IPS DF 19.7 (cell line): ENCODE measurements at regions not wholly inside any gene's neighbourhood (a gene's known extent, or its start where the extent isn't known, plus 50 kb on each side); places are given as distances from the start of the nearest gene placed in this dataset.
"Not testable (repeated sequence)": the region's sequence is repeated elsewhere in the genome, so short reads cannot be mapped to it uniquely, and the experiment has no call there.

Experiments used
- DNase-seq: peaks from one replicate; pipeline ENCODE4 v3.0.0-alpha.2; 2013; ENCODE audit warnings: low read depth, low spot score

DNA sequence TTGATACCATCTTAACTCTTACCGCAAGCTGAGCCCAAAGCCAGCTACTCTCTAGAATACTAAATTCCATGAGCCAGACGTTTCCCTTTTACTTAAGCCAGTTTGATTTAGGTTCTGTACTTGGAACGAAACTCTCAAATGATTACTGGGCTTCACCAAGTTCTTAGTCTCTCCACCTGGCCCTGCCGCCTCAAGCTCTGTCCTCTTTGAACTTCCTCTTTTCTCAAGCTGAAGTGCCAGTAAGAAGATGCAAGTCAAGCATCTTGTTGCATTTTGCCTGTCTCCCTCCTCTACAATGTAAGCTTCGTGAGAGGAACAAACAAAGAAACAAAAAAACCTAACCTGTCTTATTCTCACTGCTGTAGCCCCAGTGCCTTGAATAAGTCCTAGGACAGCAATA, 358.2 kb upstream of the NPVF start:
- DNase-seq: no peak

GRCh38 chr7:25594122-25594521, 365.8 kb upstream of the NPVF start:
- DNase-seq: no peak

GRCh38 chr7:25594728-25595127, 366.4 kb upstream of the NPVF start:
- no peak for DNase-seq

- DNase-seq: no peak
These were observed 367.7 kb upstream of the NPVF start for GRCh38 chr7:25595996-25596395.

GRCh38 chr7:25596443-25596842, 368.2 kb upstream of the NPVF start:
- no peak for DNase-seq

DNA sequence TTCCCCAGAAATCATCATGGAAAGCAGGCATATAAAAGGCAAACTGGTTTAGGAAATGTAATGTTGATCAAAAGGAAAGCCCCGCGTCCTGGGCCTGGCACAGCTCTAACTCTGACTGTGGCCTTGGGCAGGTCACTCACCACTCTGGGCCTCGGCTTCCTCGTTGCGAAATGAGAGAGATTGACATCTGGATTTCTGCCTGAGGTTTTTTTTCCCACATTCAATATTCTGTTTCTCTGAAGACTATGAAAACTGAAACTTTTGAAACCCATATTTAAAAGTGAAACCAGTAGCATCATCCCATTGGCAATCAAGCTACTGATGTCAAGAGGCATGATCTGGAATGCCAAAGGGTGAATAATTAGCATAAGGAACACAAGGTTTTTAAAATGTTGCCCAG, 369.7 kb upstream of the NPVF start:
- no peak for DNase-seq

- no peak for DNase-seq
These were observed 370.5 kb upstream of the NPVF start for GRCh38 chr7:25598765-25599164.

DNA sequence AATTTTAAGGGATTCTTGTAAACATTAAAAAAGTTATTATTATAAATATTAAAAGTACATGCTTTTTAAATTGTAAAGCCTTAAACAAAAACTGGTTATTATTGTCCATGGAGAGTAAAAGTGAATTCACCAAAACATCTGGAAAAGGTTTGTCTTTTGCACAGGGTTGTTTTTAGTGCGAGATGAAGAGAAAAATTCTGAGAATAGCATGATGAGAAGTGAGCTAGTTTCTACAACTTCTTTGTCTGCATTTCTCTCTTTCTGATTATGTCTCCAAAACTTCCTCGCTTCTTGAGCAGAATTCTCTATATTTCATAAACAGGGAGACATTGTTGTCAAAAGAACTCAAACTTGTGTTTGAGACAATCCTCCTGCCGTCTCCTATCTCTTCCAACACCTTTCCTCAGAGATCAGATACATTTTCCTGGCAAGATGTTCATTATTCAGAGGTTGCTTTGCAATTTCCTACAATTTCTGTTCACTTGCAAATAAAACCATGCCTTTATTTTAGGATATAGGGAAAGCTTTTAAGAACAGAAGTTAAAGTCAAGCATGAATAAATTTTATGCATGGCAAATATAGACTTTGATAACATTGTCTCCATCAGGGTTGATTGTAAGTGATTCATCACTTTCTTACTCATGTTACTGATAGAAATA, 372.1 kb upstream of the NPVF start:
- no peak for DNase-seq

GRCh38 chr7:25602730-25603426, 374.6 kb upstream of the NPVF start:
- DNase-seq: not testable (repeated sequence)

- not testable (repeated sequence) for DNase-seq
These were observed 375.1 kb upstream of the NPVF start for GRCh38 chr7:25603427-25603740.

GRCh38 chr7:25611196-25611595, 382.9 kb upstream of the NPVF start:
- DNase-seq: no peak

- no peak for DNase-seq
These were observed 385.6 kb upstream of the NPVF start for GRCh38 chr7:25613912-25614311.

DNA sequence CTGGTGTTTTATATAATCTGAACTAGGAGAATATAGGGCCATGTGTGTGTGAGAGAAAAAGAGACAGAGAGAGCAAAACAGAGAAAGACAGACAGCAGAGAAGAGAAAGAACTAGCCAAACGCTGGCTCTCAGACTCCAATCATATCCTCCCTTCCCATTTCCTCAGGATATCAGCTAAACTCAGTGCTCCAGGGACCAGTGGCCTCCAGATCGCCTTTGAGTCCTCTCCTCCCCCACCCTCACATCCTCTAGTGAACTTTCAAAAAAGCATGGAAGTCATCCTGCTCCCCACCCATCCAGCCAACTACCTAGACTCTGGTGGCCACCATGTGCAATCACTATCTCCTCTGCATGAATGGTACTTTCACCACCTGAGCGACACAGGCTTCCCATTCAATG, 386.1 kb upstream of the NPVF start:
- no peak for DNase-seq

DNA sequence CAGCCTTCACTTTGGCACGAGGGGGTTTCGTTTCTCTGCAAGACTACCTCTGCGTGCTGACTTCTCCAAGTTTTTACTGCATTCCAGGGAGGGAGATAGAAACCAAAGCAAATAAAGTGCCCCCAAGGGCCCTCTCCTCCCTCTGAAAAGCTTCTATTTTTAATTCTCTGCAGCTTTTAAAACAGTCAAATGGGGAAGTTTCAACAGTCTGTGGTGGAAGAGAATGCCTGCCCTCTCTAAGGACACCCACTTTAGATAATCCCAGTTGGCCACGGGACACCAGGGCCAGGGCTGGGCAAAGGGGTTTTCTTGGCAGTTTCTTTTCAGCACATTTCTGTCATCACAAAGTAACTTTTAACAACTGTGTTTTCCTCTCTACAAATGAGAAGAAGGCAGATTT, 386.7 kb upstream of the NPVF start:
- no peak for DNase-seq

GRCh38 chr7:25615593-25615992, 387.3 kb upstream of the NPVF start:
- no peak for DNase-seq

DNA sequence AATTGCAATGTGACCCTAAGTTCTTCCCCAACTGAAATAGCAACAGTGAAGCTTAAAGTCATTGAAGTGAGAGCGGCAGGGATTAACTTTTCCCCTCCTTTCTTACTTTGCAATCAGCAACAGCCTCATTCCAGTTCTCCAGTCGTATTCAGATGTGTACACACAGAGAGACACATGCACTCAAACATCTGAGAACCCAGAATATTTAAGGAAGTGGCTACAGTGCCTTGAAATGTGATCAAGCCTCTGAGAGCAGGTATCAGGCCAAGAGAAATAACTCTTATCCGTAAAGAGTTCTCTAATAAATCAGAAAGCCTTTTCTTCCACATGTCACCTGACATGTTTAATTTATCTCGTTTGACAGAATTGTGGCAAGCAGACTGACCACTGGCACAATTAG, 388.9 kb upstream of the NPVF start:
- no peak for DNase-seq

DNA sequence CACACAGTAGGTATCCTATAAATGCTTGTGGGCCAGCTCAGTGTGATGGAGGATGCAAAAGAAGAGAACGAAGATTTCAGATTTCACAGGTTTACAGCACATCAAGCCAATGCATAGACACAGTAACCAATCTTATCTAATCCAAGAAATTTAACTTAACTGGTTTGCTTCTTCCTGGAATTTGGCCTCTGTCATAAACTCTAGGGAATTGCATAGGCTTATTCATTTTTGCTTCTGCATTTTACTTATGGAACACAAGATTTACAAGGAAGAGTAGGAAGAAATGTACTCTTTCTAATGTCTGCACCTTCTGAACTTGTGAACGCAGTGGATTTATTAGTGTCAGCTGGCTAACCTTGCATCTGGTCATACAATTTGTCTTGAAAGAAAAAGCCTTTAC, 389.4 kb upstream of the NPVF start:
- no peak for DNase-seq

GRCh38 chr7:25619381-25619780, 391.1 kb upstream of the NPVF start:
- DNase-seq: no peak

- DNase-seq: no peak
These were observed 391.9 kb upstream of the NPVF start for GRCh38 chr7:25619963-25620799.

DNA sequence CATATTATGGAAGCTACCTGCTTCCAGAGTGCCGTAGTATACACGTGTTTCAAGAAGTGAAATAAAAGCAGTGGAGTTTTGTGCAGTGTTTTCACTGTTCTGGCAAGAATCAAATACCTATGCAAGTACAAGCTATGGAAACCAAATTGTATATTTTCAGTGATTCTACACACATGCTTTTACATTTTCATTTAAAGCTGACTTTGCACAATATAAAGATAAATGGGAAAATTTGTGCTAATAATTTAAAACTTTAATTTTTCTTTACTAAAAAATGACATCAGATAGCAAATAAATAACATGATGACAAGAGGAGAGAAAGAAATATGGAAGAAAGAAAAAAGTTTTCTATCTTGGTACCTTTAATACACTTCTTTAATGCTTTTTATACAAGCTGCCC, 393.7 kb upstream of the NPVF start:
- no peak for DNase-seq

- DNase-seq: no peak
These were observed 394.4 kb upstream of the NPVF start for GRCh38 chr7:25622695-25623094.

DNA sequence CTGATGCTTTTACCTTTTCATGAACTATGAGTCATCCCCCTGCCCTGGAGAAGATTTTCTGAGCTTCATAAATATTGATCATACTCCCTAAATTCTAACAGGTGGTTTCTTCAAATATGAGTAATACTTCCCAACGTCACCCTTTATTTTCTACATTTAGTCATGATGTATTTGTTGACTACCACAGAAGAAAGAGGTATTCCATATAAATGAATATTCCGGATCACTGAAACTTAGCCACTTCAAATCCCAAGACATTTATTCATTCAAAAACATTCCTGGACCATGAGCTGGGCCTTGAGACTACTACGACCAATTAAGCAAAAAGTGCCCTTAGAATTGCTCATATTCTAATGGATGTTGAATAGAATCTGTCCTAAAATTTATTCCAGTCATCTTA, 395.8 kb upstream of the NPVF start:
- no peak for DNase-seq

DNA sequence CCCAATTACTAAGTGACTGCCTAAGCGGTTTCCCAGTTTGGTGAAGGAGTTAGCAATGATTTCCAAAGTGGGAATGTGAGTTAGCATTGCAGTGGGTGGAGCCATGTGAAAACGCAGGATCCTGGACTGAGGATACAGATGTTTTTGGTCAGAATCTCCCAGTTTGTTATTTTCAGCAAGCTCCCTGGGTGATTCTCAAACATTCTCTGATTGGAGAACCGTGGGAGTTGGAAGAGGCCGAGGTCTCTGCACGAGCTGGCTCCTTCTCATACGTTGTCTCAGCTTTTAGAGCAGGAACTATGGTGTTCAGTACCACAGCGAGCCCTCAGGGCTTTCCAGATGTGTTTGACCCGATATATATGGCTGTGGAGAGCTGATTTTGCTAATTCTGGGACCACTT, 396.5 kb upstream of the NPVF start:
- DNase-seq: no peak
